ENCODE measurements at regions not wholly inside any gene's neighbourhood (a gene's known extent, or its start where the extent isn't known, plus 50 kb on each side); places are given as distances from the start of the nearest gene placed in this dataset.

GRCh38 chr3:178369811-178370210, 166.4 kb upstream of the KCNMB2 start:
- TF ChIP-seq, protein P1, sequence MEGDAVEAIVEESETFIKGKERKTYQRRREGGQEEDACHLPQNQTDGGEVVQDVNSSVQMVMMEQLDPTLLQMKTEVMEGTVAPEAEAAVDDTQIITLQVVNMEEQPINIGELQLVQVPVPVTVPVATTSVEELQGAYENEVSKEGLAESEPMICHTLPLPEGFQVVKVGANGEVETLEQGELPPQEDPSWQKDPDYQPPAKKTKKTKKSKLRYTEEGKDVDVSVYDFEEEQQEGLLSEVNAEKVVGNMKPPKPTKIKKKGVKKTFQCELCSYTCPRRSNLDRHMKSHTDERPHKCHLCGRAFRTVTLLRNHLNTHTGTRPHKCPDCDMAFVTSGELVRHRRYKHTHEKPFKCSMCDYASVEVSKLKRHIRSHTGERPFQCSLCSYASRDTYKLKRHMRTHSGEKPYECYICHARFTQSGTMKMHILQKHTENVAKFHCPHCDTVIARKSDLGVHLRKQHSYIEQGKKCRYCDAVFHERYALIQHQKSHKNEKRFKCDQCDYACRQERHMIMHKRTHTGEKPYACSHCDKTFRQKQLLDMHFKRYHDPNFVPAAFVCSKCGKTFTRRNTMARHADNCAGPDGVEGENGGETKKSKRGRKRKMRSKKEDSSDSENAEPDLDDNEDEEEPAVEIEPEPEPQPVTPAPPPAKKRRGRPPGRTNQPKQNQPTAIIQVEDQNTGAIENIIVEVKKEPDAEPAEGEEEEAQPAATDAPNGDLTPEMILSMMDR (IDR thresholded peaks at IDR 0.05), result no peak
- no peak for TF ChIP-seq POLR2A (IDR thresholded peaks at IDR 0.05)
- no peak for TF ChIP-seq POLR2AphosphoS5 (IDR thresholded peaks at IDR 0.05)
- TF ChIP-seq EP300 (IDR thresholded peaks at IDR 0.05), result no peak
